CD4-positive, alpha-beta T cell treated with Interleukin-21 for 1 hour (primary cell): ENCODE measurements at regions not wholly inside any gene's neighbourhood (a gene's known extent, or its start where the extent isn't known, plus 50 kb on each side); places are given as distances from the start of the nearest gene placed in this dataset.
A peak's percentile ranks its signal among the peaks of the same experiment; 100 is the strongest.
"Not testable (repeated sequence)": the region's sequence is repeated elsewhere in the genome, so short reads cannot be mapped to it uniquely, and the experiment has no call there.

Experiments
- DNase-seq: peaks from one replicate; pipeline ENCODE4 v3.0.0-alpha.2; 2020

DNA sequence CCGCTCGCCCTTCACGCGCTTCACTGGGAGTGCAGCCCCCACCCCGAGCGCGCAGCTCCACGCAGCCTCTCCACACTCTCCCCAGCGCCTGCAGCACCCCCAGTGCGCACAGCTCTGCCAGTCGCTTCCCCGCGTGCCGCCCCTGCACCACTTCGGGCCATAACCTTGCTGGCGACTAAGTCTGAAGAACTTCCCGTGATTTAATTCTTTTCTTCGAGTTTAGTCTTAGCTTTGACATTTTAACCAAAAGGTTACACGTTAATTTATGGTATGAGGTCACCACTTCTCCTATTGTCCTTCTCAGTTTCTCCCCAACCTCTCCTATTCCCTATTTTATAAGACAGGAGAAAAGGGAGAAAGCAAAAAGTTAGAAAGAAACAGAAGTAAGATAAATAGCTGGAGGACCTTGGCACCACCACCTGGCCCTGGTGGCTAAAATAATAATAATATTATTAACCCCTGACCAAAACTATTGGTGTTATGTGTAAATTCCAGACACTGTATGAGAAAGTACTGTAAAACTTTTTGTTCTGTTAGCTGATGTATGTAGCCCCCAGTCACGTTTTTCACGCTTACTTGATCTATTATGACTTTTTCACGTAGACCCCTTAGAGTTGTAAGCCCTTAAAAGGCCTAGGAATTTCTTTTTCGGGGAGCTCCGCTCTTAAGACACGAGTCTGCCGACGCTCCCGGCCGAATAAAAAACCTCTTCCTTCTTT lies 129.2 kb downstream of the KBTBD2 start:
- DNase-seq: not testable (repeated sequence)

GRCh38 chr7:32761451-32762205 lies 129.9 kb downstream of the KBTBD2 start:
- no peak for DNase-seq

DNA sequence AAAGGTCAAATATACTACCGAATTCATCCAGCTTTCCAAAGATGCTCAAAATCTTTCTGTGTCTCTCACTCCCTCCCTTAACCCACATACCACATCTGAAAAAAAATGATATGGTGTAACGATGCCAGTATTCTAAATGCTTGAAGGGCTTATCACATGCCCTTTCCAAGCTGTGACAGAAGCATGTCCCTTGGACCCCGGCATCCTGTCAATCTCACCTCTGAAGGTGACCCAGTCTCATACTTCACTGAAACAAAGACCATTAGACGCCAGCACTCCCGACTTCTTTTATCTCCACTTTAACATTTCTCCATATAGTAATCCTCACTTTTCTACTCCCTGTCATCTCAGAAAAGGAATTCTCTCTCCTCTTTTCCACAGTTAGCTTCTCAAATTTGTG lies 130.8 kb downstream of the KBTBD2 start:
- not testable (repeated sequence) for DNase-seq

DNA sequence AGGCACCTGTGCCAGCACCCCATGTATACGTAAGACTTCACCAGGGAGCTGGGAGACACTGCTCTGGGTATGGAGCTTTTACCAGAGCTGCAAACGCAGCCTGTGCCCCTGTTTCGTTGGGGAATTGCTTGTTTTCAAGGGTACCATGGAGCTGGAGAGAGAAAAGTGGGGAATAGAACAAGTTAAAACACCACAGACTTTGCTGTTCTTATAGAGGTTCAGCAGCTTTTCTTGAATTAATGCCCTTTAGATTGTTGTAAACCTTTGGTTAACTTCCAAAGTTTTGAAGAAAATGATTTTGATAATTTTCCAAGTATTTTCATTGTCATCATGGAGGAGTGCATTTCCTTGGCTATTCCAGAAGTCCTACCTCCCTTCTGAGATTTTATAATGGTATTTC lies 131.7 kb downstream of the KBTBD2 start:
- DNase-seq: not testable (repeated sequence)

GRCh38 chr7:32753872-32754271 lies 137.7 kb downstream of the KBTBD2 start:
- not testable (repeated sequence) for DNase-seq

DNA sequence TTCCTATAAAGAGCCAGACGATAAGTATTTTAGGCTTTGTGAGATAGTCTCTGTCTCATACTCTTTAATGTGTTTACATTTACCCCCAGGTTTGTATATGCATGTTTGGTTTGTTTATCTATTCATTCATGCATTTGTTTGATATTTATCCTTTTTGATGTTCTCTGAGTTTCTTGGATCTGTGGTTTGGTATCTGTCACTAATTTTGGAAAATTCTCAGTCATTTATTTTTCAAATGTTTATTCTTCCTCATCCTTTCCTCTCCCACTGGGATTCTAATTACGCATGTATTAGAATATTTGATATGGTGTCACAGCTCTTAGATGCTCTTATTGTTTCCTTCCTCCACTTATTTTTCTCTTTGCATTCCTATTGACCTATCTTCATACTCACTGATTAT lies 143.2 kb downstream of the KBTBD2 start:
- DNase-seq: not testable (repeated sequence)

DNA sequence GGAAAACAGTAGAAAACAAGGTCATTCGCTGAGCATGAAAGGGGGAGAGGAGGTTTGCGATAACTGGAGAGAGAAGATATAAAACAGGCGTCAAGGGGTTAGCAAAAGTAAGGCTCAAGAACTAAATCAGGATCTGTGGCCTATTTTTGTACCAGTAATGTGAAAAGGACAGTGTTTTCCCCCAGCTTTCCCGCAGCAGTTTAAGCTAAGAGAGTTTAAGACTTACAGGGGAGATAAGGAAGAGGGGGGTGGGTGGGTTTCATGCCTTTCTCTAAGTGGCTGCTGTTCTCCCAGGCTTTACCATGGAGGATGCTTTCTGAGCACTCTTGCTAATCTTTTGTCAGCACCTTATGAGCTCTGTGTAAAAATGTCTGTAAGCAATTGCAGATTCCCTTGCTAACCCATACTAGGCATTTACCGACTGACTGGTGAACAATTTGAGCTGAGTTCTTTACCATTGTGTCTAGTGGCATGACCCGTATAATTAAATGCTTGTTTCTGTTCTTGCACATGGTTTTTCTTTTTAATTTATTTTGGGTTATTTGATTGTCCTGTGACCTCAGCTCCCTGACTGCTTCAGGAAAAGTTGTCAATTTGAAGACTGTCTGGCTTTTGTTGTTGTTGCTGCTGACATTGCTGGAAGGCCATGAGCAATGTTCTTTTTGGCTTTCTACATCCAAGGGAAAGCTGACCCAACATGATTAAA lies 144.0 kb downstream of the KBTBD2 start:
- not testable (repeated sequence) for DNase-seq

DNA sequence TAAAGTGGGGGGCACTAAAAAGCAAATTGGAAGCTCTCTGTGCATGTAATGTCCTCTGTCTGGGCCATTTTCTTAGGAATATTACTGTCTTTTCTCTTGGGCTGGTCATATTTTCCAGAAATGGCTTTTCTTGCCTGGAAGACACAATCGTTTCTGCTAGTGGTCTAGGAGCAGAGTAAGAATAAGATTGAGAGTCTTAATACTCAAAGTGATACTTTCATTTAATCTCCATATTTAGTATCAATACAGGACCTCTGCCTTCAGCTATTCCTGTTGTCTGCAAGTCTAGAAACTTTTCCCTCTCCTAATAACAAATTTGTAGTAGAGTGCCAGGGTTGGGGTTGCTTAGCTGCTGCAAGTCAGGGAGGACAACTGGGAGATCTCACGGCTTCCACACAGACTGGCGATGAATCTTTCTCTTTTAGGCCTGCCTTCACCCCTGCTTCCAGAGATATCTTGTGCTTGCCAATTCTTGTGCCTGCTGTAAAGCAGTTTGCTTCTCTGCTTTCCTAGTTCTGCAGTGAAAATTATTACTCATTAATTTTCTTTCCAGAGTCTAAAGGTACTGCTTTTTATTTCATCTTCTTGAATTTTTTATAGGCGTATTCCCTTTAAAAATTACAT lies 149.6 kb downstream of the KBTBD2 start:
- not testable (repeated sequence) for DNase-seq

- DNase-seq: not testable (repeated sequence)
These were observed 151.8 kb downstream of the KBTBD2 start for GRCh38 chr7:32739749-32740148.

- DNase-seq: not testable (repeated sequence)
These were observed 153.2 kb downstream of the KBTBD2 start for GRCh38 chr7:32738390-32738789.

GRCh38 chr7:32732767-32733166 lies 158.8 kb downstream of the KBTBD2 start:
- DNase-seq: not testable (repeated sequence)

DNA sequence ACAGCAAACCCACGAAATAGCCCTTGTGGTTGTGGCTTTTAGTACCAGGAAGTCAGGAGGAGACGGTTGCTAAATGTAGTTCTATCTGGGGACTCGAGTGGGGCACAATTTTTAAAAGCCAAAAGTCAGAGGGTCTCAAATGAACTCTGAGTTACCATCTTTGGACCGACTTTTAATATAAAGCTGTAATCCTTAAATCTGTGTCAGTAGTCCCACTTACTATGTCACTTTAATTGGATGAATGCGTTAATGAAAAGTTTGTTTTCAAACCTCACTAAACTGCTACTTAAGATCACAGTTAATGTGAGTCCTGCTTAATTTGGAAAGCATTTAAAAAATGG lies 162.3 kb downstream of the KBTBD2 start:
- DNase-seq: not testable (repeated sequence)

- peak; percentile 23 for DNase-seq
These were observed 162.9 kb downstream of the KBTBD2 start for GRCh38 chr7:32728412-32729334.

DNA sequence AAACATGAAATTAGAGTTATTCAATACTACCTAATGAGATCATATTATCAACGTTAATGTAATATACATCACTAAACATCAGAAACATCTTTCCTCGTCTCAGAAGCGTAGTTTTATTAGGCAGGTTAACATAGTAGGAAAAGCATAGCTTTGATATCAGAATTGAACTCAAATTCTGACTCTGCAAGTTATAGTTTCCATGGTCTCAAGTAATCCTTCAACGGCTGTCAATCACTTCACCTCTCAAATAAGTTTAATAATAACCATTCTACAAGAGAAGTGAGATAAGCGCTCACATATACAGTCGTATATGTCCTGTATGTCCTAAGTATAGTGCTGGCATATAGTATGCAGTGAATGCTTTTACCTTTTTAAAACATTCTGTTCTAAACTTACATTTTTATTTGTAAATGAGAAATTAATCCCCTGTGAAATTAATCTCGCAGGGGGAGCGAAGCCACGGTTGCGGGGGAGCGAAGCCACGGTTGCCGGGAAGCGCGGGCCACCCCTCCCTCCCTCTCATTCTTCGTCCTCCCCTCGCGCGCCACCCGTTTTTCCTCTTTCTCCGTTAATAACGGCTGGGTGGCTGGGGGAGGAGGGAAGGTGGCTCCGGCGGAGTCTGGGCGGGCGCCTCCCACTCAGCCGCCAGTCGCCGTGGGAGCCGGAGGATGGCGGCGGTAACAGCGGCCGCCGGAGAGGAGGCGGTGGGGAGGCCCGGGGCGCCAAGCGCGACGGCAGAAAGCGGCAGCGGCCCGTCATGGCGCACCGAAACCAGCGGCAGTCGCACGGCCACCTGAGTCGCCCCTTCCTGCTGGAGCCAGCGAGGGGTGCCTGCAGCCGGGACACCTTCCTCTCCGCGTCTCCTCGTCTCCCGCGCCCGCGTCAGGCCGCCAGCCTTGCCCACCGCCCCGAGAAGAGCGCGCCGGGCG lies 163.8 kb downstream of the KBTBD2 start:
- DNase-seq: peak; percentile 20

- not testable (repeated sequence) for DNase-seq
These were observed 168.7 kb downstream of the KBTBD2 start for GRCh38 chr7:32722837-32723236.

GRCh38 chr7:32694182-32694581 lies 197.4 kb downstream of the KBTBD2 start:
- no peak for DNase-seq

DNA sequence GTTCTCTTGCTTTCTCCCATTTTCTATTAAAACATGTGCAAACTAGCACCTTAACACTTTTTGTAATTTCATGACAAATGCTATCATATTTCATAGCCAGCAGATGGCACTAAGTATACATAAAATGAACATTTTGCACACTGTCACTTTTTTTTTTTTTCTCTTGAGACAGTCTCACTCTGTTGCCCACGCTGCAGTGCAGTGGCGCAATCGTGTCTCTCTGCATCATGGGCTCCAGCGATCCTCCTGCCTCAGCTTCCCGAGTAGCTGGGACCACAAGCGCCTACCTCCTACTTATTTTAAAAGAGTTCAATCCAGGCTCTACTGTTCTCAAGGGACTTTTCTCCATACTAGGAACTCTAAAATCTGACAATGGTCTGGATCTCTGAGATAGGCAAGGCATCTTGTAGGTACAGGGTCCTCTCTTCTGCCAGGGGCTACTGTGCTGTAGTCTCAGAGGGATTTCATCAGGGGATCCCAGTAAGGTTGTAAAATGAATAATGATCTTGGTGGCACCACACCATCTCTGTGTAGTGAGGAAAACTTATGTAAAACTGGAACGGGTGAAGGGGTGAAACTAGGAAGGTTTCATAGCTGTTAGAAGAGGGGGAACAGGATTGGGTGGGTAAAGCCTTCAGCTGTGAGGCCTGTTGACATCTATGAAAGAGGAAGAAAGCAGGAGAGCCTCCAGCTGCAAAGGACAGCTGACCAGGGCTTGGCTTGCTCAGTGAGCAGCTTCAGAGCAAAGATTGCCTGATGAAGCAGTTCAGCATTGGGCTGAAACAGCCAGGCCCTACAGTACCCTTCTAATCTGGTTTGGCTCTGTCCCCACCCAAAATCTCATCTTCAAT lies 196.9 kb downstream of the AVL9 start:
- peak; percentile 19 for DNase-seq

- DNase-seq: not testable (repeated sequence)
These were observed 192.8 kb downstream of the AVL9 start for GRCh38 chr7:32688092-32688491.

GRCh38 chr7:32681174-32681518 lies 185.9 kb downstream of the AVL9 start:
- no peak for DNase-seq
